ENCODE measurements at regions not wholly inside any gene's neighbourhood (a gene's known extent, or its start where the extent isn't known, plus 50 kb on each side); places are given as distances from the start of the nearest gene placed in this dataset.

DNA sequence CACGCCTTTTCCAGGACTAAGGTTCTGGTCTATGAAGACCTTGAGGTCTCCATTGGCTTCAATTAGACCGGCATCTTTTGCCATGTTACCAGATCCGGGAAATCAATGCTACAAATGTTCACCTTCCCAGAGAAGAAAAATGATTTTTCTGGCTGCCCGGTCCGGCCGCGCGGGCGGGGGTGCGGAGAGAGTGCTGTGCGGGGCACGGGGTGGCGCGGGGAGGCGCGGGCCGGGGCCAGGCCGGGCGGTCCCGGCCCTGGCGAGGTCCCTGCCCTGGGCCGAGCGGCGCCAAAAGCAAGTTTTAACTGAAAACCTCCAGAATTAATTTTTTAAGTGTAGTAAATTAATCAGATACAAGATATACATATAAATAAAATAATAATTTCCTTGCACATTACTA lies 128.2 kb downstream of the MINAR1 start:
- Histone ChIP-seq H2AFZ (ENCODE audit: low read length) (no peak overlapping the region), H3K27ac (ENCODE audit: insufficient read depth, low read length) (no peak overlapping the region), H3K27me3 (ENCODE audit: control insufficient read depth, insufficient read depth, low read length) (no peaks in the 10 kb centered on the region), H3K4me1 (ENCODE audit: control insufficient read depth, extremely low read depth, insufficient read depth, low read length) (no peaks in the 10 kb centered on the region), H3K4me2 (ENCODE audit: extremely low read depth, insufficient read depth, low read length) (no peak overlapping the region), H3K9ac (ENCODE audit: insufficient read depth, low read length) (no peak overlapping the region), H3K36me3 (ENCODE audit: control insufficient read depth, insufficient read depth, low read length) (no peaks in the 10 kb centered on the region), H3K79me2 (ENCODE audit: control insufficient read depth, insufficient read depth, low read length) (no peaks in the 10 kb centered on the region), H3K4me3 (replicated peaks in 1 of 4; ENCODE audit: control extremely low read depth in 1 of 4, insufficient read depth in 1 of 4, low read depth in 3 of 4, low read length in 4 of 4) (no peak overlapping the region), H3K9me3 (ENCODE audit: control insufficient read depth, insufficient read depth, low read depth, low read length) (no peaks in the 10 kb centered on the region), H4K20me1 (ENCODE audit: control insufficient read depth, extremely low read depth, insufficient read depth, low read length) (no peaks in the 10 kb centered on the region)
- DNase-seq (ENCODE audit: low read depth in 2 of 2), result no peak
- TF ChIP-seq, protein P1, sequence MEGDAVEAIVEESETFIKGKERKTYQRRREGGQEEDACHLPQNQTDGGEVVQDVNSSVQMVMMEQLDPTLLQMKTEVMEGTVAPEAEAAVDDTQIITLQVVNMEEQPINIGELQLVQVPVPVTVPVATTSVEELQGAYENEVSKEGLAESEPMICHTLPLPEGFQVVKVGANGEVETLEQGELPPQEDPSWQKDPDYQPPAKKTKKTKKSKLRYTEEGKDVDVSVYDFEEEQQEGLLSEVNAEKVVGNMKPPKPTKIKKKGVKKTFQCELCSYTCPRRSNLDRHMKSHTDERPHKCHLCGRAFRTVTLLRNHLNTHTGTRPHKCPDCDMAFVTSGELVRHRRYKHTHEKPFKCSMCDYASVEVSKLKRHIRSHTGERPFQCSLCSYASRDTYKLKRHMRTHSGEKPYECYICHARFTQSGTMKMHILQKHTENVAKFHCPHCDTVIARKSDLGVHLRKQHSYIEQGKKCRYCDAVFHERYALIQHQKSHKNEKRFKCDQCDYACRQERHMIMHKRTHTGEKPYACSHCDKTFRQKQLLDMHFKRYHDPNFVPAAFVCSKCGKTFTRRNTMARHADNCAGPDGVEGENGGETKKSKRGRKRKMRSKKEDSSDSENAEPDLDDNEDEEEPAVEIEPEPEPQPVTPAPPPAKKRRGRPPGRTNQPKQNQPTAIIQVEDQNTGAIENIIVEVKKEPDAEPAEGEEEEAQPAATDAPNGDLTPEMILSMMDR (conservative IDR thresholded peaks at IDR 0.05 in 1 of 2, IDR thresholded peaks at IDR 0.05 in 1 of 2; ENCODE audit: low read depth in 1 of 2, low read length in 2 of 2), result no peak
- TF ChIP-seq EZH2 (IDR thresholded peaks at IDR 0.05; ENCODE audit: low read length, missing control alignments), result no peak

DNA sequence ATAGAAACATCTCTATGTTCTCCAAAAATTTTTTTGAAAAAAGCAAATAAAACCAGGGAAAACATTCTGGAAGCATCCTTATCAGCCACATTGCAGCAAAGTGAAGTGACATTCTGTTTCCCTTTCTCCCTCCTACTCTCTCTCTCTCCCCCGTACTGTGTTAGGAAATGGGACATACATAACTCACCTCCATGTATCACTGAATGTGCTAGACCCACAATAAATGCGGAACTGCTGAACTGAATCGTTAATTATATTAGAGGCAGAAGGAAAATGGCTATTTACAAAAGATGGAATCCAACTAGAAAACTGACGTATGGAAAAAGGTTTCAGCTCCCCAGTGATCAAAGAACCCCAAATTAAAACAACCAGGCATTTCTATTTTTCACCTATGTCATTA lies 129.8 kb downstream of the MINAR1 start:
- Histone ChIP-seq H3K9ac (ENCODE audit: insufficient read depth, low read length) (no peak overlapping the region), H3K4me1 (ENCODE audit: control insufficient read depth, extremely low read depth, insufficient read depth, low read length) (no peaks in the 10 kb centered on the region), H3K36me3 (ENCODE audit: control insufficient read depth, insufficient read depth, low read length) (no peaks in the 10 kb centered on the region), H3K9me3 (ENCODE audit: control insufficient read depth, insufficient read depth, low read depth, low read length) (no peaks in the 10 kb centered on the region), H4K20me1 (ENCODE audit: control insufficient read depth, extremely low read depth, insufficient read depth, low read length) (no peaks in the 10 kb centered on the region), H3K27ac (ENCODE audit: insufficient read depth, low read length) (no peak overlapping the region), H3K4me2 (ENCODE audit: extremely low read depth, insufficient read depth, low read length) (no peak overlapping the region), H3K4me3 (replicated peaks in 1 of 4; ENCODE audit: control extremely low read depth in 1 of 4, insufficient read depth in 1 of 4, low read depth in 3 of 4, low read length in 4 of 4) (no peak overlapping the region), H3K27me3 (ENCODE audit: control insufficient read depth, insufficient read depth, low read length) (no peaks in the 10 kb centered on the region), H2AFZ (ENCODE audit: low read length) (no peak overlapping the region), H3K79me2 (ENCODE audit: control insufficient read depth, insufficient read depth, low read length) (no peaks in the 10 kb centered on the region)
- no peak for TF ChIP-seq EZH2 (IDR thresholded peaks at IDR 0.05; ENCODE audit: low read length, missing control alignments)
- TF ChIP-seq, protein P1 (conservative IDR thresholded peaks at IDR 0.05 in 1 of 2, IDR thresholded peaks at IDR 0.05 in 1 of 2; ENCODE audit: low read depth in 1 of 2, low read length in 2 of 2), result no peak
- DNase-seq (ENCODE audit: low read depth in 2 of 2), result no peak

DNA sequence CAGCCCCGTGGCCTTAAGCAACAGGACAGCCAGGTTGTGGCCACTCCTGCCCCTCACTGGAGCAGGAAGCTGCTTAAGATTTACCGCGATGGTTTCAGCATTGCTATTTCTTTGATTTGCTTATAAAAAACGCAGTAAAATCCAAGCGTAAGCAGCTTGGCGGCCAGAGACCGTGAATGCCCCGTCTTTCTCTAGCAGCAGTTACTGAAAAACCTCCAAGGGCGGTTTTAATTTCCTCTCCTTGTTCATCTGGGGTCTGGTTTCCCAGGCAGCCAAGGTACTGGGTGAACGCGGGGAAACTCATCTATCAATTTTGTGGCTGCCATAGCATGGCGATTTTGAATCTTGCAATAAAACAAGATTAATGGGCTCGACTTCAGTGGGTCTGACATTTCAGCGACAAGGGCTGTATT lies 130.3 kb downstream of the MINAR1 start:
- Histone ChIP-seq H3K27ac (ENCODE audit: insufficient read depth, low read length) (no peak overlapping the region), H3K79me2 (ENCODE audit: control insufficient read depth, insufficient read depth, low read length) (no peaks in the 10 kb centered on the region), H3K27me3 (ENCODE audit: control insufficient read depth, insufficient read depth, low read length) (no peaks in the 10 kb centered on the region), H4K20me1 (ENCODE audit: control insufficient read depth, extremely low read depth, insufficient read depth, low read length) (no peaks in the 10 kb centered on the region), H3K4me1 (ENCODE audit: control insufficient read depth, extremely low read depth, insufficient read depth, low read length) (no peaks in the 10 kb centered on the region), H3K4me3 (replicated peaks in 1 of 4; ENCODE audit: control extremely low read depth in 1 of 4, insufficient read depth in 1 of 4, low read depth in 3 of 4, low read length in 4 of 4) (no peak overlapping the region), H3K9me3 (ENCODE audit: control insufficient read depth, insufficient read depth, low read depth, low read length) (no peaks in the 10 kb centered on the region), H3K36me3 (ENCODE audit: control insufficient read depth, insufficient read depth, low read length) (no peaks in the 10 kb centered on the region), H2AFZ (ENCODE audit: low read length) (no peak overlapping the region), H3K4me2 (ENCODE audit: extremely low read depth, insufficient read depth, low read length) (no peak overlapping the region), H3K9ac (ENCODE audit: insufficient read depth, low read length) (no peak overlapping the region)
- DNase-seq (ENCODE audit: low read depth in 2 of 2), result peak in 1 of 2 donors; percentile 9
- TF ChIP-seq EZH2 (IDR thresholded peaks at IDR 0.05; ENCODE audit: low read length, missing control alignments), result no peak
- TF ChIP-seq, protein P1 (conservative IDR thresholded peaks at IDR 0.05 in 1 of 2, IDR thresholded peaks at IDR 0.05 in 1 of 2; ENCODE audit: low read depth in 1 of 2, low read length in 2 of 2), result no peak
